ENCODE measurements at regions not wholly inside any gene's neighbourhood (a gene's known extent, or its start where the extent isn't known, plus 50 kb on each side); places are given as distances from the start of the nearest gene placed in this dataset.

- Mint-ChIP-seq H3K4me1 (peaks cover 14% of the 10 kb centered on the region), H3K36me3 (ENCODE audit: low read depth) (no peaks in the 10 kb centered on the region), H3K27ac (ENCODE audit: unreplicated experiment) (no peak overlapping the region), H3K4me3 (no peak overlapping the region), H3K9me3 (peaks cover 5% of the 10 kb centered on the region), H3K27me3 (ENCODE audit: low read depth) (no peaks in the 10 kb centered on the region)
- DNase-seq (ENCODE audit: low read depth, low spot score) = no peak
- TF ChIP-seq, protein P1, sequence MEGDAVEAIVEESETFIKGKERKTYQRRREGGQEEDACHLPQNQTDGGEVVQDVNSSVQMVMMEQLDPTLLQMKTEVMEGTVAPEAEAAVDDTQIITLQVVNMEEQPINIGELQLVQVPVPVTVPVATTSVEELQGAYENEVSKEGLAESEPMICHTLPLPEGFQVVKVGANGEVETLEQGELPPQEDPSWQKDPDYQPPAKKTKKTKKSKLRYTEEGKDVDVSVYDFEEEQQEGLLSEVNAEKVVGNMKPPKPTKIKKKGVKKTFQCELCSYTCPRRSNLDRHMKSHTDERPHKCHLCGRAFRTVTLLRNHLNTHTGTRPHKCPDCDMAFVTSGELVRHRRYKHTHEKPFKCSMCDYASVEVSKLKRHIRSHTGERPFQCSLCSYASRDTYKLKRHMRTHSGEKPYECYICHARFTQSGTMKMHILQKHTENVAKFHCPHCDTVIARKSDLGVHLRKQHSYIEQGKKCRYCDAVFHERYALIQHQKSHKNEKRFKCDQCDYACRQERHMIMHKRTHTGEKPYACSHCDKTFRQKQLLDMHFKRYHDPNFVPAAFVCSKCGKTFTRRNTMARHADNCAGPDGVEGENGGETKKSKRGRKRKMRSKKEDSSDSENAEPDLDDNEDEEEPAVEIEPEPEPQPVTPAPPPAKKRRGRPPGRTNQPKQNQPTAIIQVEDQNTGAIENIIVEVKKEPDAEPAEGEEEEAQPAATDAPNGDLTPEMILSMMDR (conservative IDR thresholded peaks at IDR 0.05) = no peak
These were observed 177.9 kb upstream of the CADM1 start for GRCh38 chr11:115682101-115682500.

GRCh38 chr11:115679945-115680344 lies 175.7 kb upstream of the CADM1 start:
- H3K27me3 Mint-ChIP-seq (ENCODE audit: low read depth) = no peaks in the 10 kb centered on the region

DNA sequence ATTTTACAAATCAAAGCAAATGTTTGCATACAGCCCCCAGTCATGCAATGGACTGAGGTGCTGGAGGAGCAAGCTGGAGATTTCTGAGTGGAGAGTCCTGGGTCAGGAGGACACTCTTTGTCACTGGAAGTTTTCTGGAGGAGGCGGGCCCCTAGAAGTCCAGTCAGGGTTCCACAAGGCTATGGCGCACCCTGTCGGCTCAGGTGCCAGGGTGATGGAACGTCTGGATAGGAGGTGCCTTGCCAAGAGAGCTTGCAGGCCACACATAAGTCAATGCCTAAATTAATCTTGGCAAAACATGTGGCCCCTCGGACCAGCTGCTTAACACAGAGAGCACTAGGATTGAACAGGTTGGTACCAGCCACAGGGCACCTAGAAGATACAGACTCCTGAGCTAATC lies 174.7 kb upstream of the CADM1 start:
- Mint-ChIP-seq H3K4me3 (no peak overlapping the region), H3K9me3 (peaks cover 2% of the 10 kb centered on the region), H3K4me1 (peaks cover 35% of the 10 kb centered on the region), H3K27me3 (ENCODE audit: low read depth) (no peaks in the 10 kb centered on the region), H3K27ac (ENCODE audit: unreplicated experiment) (no peak overlapping the region), H3K36me3 (ENCODE audit: low read depth) (no peaks in the 10 kb centered on the region)
- TF ChIP-seq, protein P1 (conservative IDR thresholded peaks at IDR 0.05) = peak; percentile 33
- no peak for DNase-seq (ENCODE audit: low read depth, low spot score)

More at GRCh38 chr11:115679945-115680344, 175.7 kb upstream of the CADM1 start:
- DNase-seq (ENCODE audit: low read depth, low spot score) = no peak
- H3K9me3 Mint-ChIP-seq = peaks cover 2% of the 10 kb centered on the region
- H3K4me3 Mint-ChIP-seq = no peak overlapping the region
- H3K36me3 Mint-ChIP-seq (ENCODE audit: low read depth) = no peaks in the 10 kb centered on the region
- no peak overlapping the region for H3K27ac Mint-ChIP-seq (ENCODE audit: unreplicated experiment)
- peaks cover 27% of the 10 kb centered on the region for H3K4me1 Mint-ChIP-seq
- TF ChIP-seq, protein P1 (conservative IDR thresholded peaks at IDR 0.05) = no peak

- peaks cover 24% of the 10 kb centered on the region for H3K4me1 Mint-ChIP-seq
- peaks cover 5% of the 10 kb centered on the region for H3K27me3 Mint-ChIP-seq (ENCODE audit: low read depth)
- peaks cover 2% of the 10 kb centered on the region for H3K9me3 Mint-ChIP-seq
- DNase-seq (ENCODE audit: low read depth, low spot score) = no peak
- H3K27ac Mint-ChIP-seq (ENCODE audit: unreplicated experiment) = no peak overlapping the region
- no peaks in the 10 kb centered on the region for H3K36me3 Mint-ChIP-seq (ENCODE audit: low read depth)
- H3K4me3 Mint-ChIP-seq = no peak overlapping the region
- TF ChIP-seq, protein P1 (conservative IDR thresholded peaks at IDR 0.05) = no peak
These were observed 173.0 kb upstream of the CADM1 start for GRCh38 chr11:115677190-115677589.

- Mint-ChIP-seq H3K36me3 (ENCODE audit: low read depth) (no peaks in the 10 kb centered on the region), H3K27ac (ENCODE audit: unreplicated experiment) (no peak overlapping the region), H3K4me3 (no peak overlapping the region), H3K27me3 (ENCODE audit: low read depth) (peaks cover 7% of the 10 kb centered on the region), H3K4me1 (peaks cover 24% of the 10 kb centered on the region), H3K9me3 (peaks cover 2% of the 10 kb centered on the region)
- TF ChIP-seq, protein P1 (conservative IDR thresholded peaks at IDR 0.05) = no peak
- DNase-seq (ENCODE audit: low read depth, low spot score) = no peak
These were observed 172.6 kb upstream of the CADM1 start for GRCh38 chr11:115676768-115677167.

GRCh38 chr11:115676206-115676605 lies 172.0 kb upstream of the CADM1 start:
- TF ChIP-seq, protein P1 (conservative IDR thresholded peaks at IDR 0.05) = no peak
- Mint-ChIP-seq H3K4me1 (peaks cover 23% of the 10 kb centered on the region), H3K9me3 (peaks cover 2% of the 10 kb centered on the region), H3K27ac (ENCODE audit: unreplicated experiment) (peak overlapping the region; percentile 81), H3K36me3 (ENCODE audit: low read depth) (no peaks in the 10 kb centered on the region), H3K4me3 (no peak overlapping the region), H3K27me3 (ENCODE audit: low read depth) (peaks cover 9% of the 10 kb centered on the region)
- no peak for DNase-seq (ENCODE audit: low read depth, low spot score)
